ENCODE measurements at regions not wholly inside any gene's neighbourhood (a gene's known extent, or its start where the extent isn't known, plus 50 kb on each side); places are given as distances from the start of the nearest gene placed in this dataset.

DNA sequence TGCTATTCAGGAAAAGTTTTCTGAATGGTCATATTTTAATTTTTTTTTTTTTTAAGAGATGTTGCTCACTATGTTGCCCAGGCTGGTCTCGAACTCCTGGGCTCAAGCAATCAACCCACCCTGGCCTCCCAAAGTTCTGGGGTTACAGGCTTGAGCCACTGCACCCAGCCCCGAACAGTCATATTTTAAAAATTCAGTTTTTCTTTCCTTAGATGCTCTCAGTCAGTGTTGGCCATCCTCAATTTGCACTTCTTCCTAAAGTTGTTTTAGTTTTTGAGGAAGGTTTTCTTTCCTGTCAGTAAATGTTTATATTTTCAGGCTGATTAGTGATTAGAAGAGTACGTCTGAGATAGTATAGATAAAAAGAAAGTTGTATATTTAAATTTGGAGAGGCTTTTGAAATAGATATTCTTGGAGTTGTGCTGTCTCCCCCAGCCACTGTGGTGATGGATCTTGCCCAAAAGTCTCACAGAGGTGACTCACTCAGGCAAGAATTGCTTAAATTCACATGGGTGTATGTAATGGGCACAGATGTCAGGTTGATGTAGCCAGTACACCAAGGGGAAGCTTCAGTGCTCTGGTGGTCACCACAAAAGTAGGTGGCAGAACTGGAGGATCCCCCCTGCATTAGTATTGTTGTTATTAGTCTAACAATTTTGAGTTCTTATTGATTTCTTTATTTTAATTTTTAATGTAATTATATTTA lies 72.2 kb upstream of the ELOVL6 start:
- no peaks in the 10 kb centered on the region for H3K9me3 ChIP-seq (ENCODE audit: control insufficient read depth, insufficient read depth, low read depth, low read length)
- H3K4me3 ChIP-seq (replicated peaks in 1 of 4; ENCODE audit: control extremely low read depth in 1 of 4, insufficient read depth in 1 of 4, low read depth in 3 of 4, low read length in 4 of 4), result no peak overlapping the region
- no peak for TF ChIP-seq CTCF (conservative IDR thresholded peaks at IDR 0.05 in 1 of 2, IDR thresholded peaks at IDR 0.05 in 1 of 2; ENCODE audit: low read depth in 1 of 2, low read length in 2 of 2)
- TF ChIP-seq EZH2 (IDR thresholded peaks at IDR 0.05; ENCODE audit: low read length, missing control alignments), result no peak
- no peak overlapping the region for H3K9ac ChIP-seq (ENCODE audit: insufficient read depth, low read length)
- no peaks in the 10 kb centered on the region for H4K20me1 ChIP-seq (ENCODE audit: control insufficient read depth, extremely low read depth, insufficient read depth, low read length)
- no peaks in the 10 kb centered on the region for H3K4me1 ChIP-seq (ENCODE audit: control insufficient read depth, extremely low read depth, insufficient read depth, low read length)
- no peak overlapping the region for H3K4me2 ChIP-seq (ENCODE audit: extremely low read depth, insufficient read depth, low read length)
- no peak overlapping the region for H2AFZ ChIP-seq (ENCODE audit: low read length)
- H3K79me2 ChIP-seq (ENCODE audit: control insufficient read depth, insufficient read depth, low read length), result no peaks in the 10 kb centered on the region
- no peak overlapping the region for H3K27ac ChIP-seq (ENCODE audit: insufficient read depth, low read length)
- H3K27me3 ChIP-seq (ENCODE audit: control insufficient read depth, insufficient read depth, low read length), result no peaks in the 10 kb centered on the region
- peak; percentile 80 to 95 for DNase-seq (ENCODE audit: low read depth in 2 of 2)
- H3K36me3 ChIP-seq (ENCODE audit: control insufficient read depth, insufficient read depth, low read length), result no peaks in the 10 kb centered on the region

GRCh38 chr4:110268790-110269189 lies 70.4 kb upstream of the ELOVL6 start:
- H3K4me3 ChIP-seq (replicated peaks in 1 of 4; ENCODE audit: control extremely low read depth in 1 of 4, insufficient read depth in 1 of 4, low read depth in 3 of 4, low read length in 4 of 4), result no peak overlapping the region
- no peak overlapping the region for H3K9ac ChIP-seq (ENCODE audit: insufficient read depth, low read length)

GRCh38 chr4:110268352-110268751 lies 69.9 kb upstream of the ELOVL6 start:
- Histone ChIP-seq H3K4me1 (ENCODE audit: control insufficient read depth, extremely low read depth, insufficient read depth, low read length) (no peaks in the 10 kb centered on the region), H3K36me3 (ENCODE audit: control insufficient read depth, insufficient read depth, low read length) (no peaks in the 10 kb centered on the region), H3K9ac (ENCODE audit: insufficient read depth, low read length) (no peak overlapping the region), H3K27ac (ENCODE audit: insufficient read depth, low read length) (no peak overlapping the region), H3K4me3 (replicated peaks in 1 of 4; ENCODE audit: control extremely low read depth in 1 of 4, insufficient read depth in 1 of 4, low read depth in 3 of 4, low read length in 4 of 4) (no peak overlapping the region), H2AFZ (ENCODE audit: low read length) (no peak overlapping the region), H3K79me2 (ENCODE audit: control insufficient read depth, insufficient read depth, low read length) (no peaks in the 10 kb centered on the region), H3K27me3 (ENCODE audit: control insufficient read depth, insufficient read depth, low read length) (no peaks in the 10 kb centered on the region), H3K4me2 (ENCODE audit: extremely low read depth, insufficient read depth, low read length) (no peak overlapping the region), H4K20me1 (ENCODE audit: control insufficient read depth, extremely low read depth, insufficient read depth, low read length) (no peaks in the 10 kb centered on the region), H3K9me3 (ENCODE audit: control insufficient read depth, insufficient read depth, low read depth, low read length) (no peaks in the 10 kb centered on the region)
- TF ChIP-seq CTCF (conservative IDR thresholded peaks at IDR 0.05 in 1 of 2, IDR thresholded peaks at IDR 0.05 in 1 of 2; ENCODE audit: low read depth in 1 of 2, low read length in 2 of 2), result no peak
- no peak for TF ChIP-seq EZH2 (IDR thresholded peaks at IDR 0.05; ENCODE audit: low read length, missing control alignments)
- DNase-seq (ENCODE audit: low read depth in 2 of 2), result no peak

More at GRCh38 chr4:110268790-110269189, 70.4 kb upstream of the ELOVL6 start:
- Histone ChIP-seq H4K20me1 (ENCODE audit: control insufficient read depth, extremely low read depth, insufficient read depth, low read length) (no peaks in the 10 kb centered on the region), H2AFZ (ENCODE audit: low read length) (no peak overlapping the region), H3K27ac (ENCODE audit: insufficient read depth, low read length) (no peak overlapping the region), H3K9me3 (ENCODE audit: control insufficient read depth, insufficient read depth, low read depth, low read length) (no peaks in the 10 kb centered on the region), H3K27me3 (ENCODE audit: control insufficient read depth, insufficient read depth, low read length) (no peaks in the 10 kb centered on the region), H3K4me1 (ENCODE audit: control insufficient read depth, extremely low read depth, insufficient read depth, low read length) (no peaks in the 10 kb centered on the region), H3K79me2 (ENCODE audit: control insufficient read depth, insufficient read depth, low read length) (no peaks in the 10 kb centered on the region), H3K36me3 (ENCODE audit: control insufficient read depth, insufficient read depth, low read length) (no peaks in the 10 kb centered on the region), H3K4me2 (ENCODE audit: extremely low read depth, insufficient read depth, low read length) (no peak overlapping the region)
- DNase-seq (ENCODE audit: low read depth in 2 of 2), result no peak
- TF ChIP-seq EZH2 (IDR thresholded peaks at IDR 0.05; ENCODE audit: low read length, missing control alignments), result no peak
- TF ChIP-seq CTCF (conservative IDR thresholded peaks at IDR 0.05 in 1 of 2, IDR thresholded peaks at IDR 0.05 in 1 of 2; ENCODE audit: low read depth in 1 of 2, low read length in 2 of 2), result no peak

Measured in fibroblast of lung (primary cell).